Liver (tissue), 3 donors: ENCODE measurements at regions not wholly inside any gene's neighbourhood (a gene's known extent, or its start where the extent isn't known, plus 50 kb on each side); places are given as distances from the start of the nearest gene placed in this dataset.

Experiments
- CTCF ChIP-seq: fragments of 150-350 bp; IDR thresholded peaks from 2 replicates; pipeline ENCODE4 v1.5.1; 2017; ENCODE audit warnings: improper control_type of control experiment, low read depth, low read length; ENCODE audit not compliant: missing input control
- EGR1 ChIP-seq, 2 donors: IDR thresholded peaks; 2 replicates each; pipeline ENCODE4 v1.6.1; 2016 to 2018; ENCODE audit warnings: antibody characterized with exemption in 2 of 2, low read depth in 2 of 2
- FOXA1 ChIP-seq: IDR thresholded peaks from 2 replicates; pipeline ENCODE4 v1.6.1; 2016; ENCODE audit warnings: antibody characterized with exemption
- GABPA ChIP-seq, 2 donors: IDR thresholded peaks in 1 of 2; conservative IDR thresholded peaks in 1 of 2; 2 replicates each; pipeline ENCODE4 v1.6.1; 2016; ENCODE audit warnings: antibody characterized with exemption in 2 of 2, mild to moderate bottlenecking in 1 of 2, moderate library complexity in 1 of 2
- JUND ChIP-seq, 2 donors: IDR thresholded peaks; 2 replicates each; pipeline ENCODE4 v1.6.1; 2016; ENCODE audit warnings: antibody characterized with exemption in 2 of 2
- MAX ChIP-seq: IDR thresholded peaks from 2 replicates; pipeline ENCODE4 v1.6.1; 2016; ENCODE audit warnings: antibody characterized with exemption
- RAD21 ChIP-seq, 2 donors: IDR thresholded peaks; 2 replicates each; pipeline ENCODE4 v1.6.1; 2016; ENCODE audit warnings: antibody characterized with exemption in 2 of 2, mild to moderate bottlenecking in 2 of 2
- REST ChIP-seq: IDR thresholded peaks from 2 replicates; pipeline ENCODE4 v1.6.1; 2016; ENCODE audit warnings: antibody characterized with exemption, mild to moderate bottlenecking
- SP1 ChIP-seq: IDR thresholded peaks from 2 replicates; pipeline ENCODE4 v1.6.1; 2018; ENCODE audit warnings: antibody characterized with exemption, mild to moderate bottlenecking
- TAF1 ChIP-seq: conservative IDR thresholded peaks from 2 replicates; pipeline ENCODE4 v1.6.1; 2016; ENCODE audit warnings: antibody characterized with exemption, mild to moderate bottlenecking
- YY1 ChIP-seq: IDR thresholded peaks from 2 replicates; pipeline ENCODE4 v1.6.1; 2016; ENCODE audit warnings: antibody characterized with exemption, mild to moderate bottlenecking
- ZBTB33 ChIP-seq: IDR thresholded peaks from 2 replicates; pipeline ENCODE4 v1.6.1; 2016; ENCODE audit warnings: antibody characterized with exemption
- TF ChIP-seq, protein P1 (sequence below): IDR thresholded peaks from 2 replicates; pipeline ENCODE4 v1.6.1; 2016; ENCODE audit warnings: antibody characterized with exemption
- donor health status: healthy.
- donor health status: healthy.

DNA sequence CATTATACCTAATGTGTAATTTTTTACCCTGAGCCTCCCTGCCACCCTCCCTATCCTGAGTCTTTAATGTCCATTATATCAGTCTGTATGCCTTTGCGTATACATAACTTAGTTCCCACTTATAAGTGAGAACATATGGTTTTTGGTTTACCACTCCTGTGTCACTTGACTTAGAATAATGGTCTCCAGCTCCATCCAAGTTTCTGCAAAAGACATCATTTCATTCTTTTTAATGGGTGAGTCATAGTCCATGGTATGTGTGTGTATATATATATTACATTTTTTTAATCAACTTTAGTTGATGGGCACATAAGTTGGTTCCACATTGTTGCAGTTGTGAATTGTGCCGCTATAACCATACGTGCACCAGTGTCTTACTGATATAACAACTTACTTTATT lies 477.1 kb upstream of the NEGR1 start:
- TF ChIP-seq CTCF (no peak), SP1 (no peak), JUND (IDR thresholded peaks at IDR 0.05) (no peak), RAD21 (IDR thresholded peaks at IDR 0.05) (no peak), REST (no peak), ZBTB33 (no peak), FOXA1 (no peak), YY1 (no peak), GABPA (IDR thresholded peaks at IDR 0.05 in 1 of 2, conservative IDR thresholded peaks at IDR 0.05 in 1 of 2) (no peak), EGR1 (IDR thresholded peaks at IDR 0.05; ENCODE audit: low read depth in 2 of 2) (no peak), MAX (no peak), TAF1 (no peak)
- TF ChIP-seq, protein P1, sequence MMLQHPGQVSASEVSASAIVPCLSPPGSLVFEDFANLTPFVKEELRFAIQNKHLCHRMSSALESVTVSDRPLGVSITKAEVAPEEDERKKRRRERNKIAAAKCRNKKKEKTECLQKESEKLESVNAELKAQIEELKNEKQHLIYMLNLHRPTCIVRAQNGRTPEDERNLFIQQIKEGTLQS = no peak
